GM12873 (cell line): ENCODE measurements at regions not wholly inside any gene's neighbourhood (a gene's known extent, or its start where the extent isn't known, plus 50 kb on each side); places are given as distances from the start of the nearest gene placed in this dataset.

Experiments used
- TF ChIP-seq, protein P1 (sequence below): IDR thresholded peaks from 2 replicates; pipeline ENCODE4 v1.5.1; 2012; ENCODE audit warnings: low read depth, mild to moderate bottlenecking, moderate library complexity, low read length, control low read depth; ENCODE audit not compliant: insufficient read depth; ENCODE audit errors: missing control alignments

DNA sequence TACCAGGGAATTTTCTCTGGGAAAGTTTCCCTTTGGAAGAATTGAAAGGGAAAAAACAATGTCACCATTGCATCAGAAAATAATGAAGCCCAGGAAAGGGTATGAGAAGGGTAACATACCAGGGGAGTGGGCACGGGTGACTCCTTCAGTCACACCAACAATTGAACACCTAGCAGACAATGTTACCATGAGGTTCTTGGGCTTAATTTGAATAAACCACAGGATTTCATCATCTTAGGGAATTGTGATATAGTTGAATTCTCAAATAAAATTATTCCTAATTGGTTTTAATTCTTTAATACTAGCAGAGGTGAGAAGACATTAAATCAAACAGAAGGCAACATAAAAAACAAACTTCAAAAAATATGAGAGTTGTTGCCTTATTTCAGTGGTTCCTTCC lies 73.7 kb upstream of the RREB1 start:
- TF ChIP-seq, protein P1, sequence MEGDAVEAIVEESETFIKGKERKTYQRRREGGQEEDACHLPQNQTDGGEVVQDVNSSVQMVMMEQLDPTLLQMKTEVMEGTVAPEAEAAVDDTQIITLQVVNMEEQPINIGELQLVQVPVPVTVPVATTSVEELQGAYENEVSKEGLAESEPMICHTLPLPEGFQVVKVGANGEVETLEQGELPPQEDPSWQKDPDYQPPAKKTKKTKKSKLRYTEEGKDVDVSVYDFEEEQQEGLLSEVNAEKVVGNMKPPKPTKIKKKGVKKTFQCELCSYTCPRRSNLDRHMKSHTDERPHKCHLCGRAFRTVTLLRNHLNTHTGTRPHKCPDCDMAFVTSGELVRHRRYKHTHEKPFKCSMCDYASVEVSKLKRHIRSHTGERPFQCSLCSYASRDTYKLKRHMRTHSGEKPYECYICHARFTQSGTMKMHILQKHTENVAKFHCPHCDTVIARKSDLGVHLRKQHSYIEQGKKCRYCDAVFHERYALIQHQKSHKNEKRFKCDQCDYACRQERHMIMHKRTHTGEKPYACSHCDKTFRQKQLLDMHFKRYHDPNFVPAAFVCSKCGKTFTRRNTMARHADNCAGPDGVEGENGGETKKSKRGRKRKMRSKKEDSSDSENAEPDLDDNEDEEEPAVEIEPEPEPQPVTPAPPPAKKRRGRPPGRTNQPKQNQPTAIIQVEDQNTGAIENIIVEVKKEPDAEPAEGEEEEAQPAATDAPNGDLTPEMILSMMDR, result no peak

DNA sequence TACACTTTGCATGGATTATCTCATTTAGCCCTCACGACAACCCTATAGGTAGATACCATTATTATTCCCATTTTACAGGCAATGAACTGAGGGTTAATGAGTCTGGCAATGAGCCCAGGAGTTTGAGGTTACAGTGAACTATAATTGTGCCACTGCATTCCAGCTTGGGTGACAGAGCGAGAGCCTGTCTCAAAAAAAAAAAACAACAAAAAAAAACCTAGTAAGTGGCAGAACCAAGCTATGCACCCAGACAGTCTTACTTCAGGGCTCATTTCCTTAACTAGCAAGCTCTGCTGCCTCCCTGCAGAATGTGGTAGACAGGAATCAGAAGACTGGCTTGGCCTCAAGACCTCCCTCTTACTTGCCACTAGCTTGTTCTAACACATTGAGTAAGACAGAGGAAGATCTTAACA lies 71.9 kb upstream of the RREB1 start:
- TF ChIP-seq, protein P1, result no peak

- TF ChIP-seq, protein P1, result no peak
These were observed 66.2 kb upstream of the RREB1 start for GRCh38 chr6:7041511-7042026.

DNA sequence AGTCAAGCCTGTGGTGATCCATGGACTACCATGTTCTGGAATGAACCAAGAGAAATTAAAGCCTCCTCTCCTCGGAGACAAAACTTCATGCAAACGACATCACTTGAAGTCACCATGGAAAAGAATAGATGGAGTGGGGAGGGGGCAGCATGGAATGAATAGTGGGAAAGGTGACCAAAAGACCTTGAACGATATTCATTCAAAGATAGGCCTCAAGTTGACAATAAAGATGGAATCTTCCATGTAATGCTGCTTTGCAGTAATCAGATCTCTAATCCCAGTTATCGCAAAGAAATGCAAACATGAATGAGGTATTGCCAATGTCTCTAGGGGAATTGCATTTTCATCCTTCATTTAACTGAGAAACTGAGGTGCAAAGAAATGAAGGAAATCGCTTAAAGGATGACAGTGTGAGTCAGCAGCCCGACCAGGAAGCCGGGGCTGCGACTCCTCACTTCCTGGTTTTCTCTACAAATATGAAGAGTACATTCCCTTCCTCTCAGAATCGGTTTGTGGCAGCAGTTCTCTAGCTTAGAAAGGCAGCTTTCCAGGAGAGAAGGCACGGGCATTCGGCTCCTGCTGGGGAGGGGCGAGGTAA lies 65.6 kb upstream of the RREB1 start:
- TF ChIP-seq, protein P1, result no peak

DNA sequence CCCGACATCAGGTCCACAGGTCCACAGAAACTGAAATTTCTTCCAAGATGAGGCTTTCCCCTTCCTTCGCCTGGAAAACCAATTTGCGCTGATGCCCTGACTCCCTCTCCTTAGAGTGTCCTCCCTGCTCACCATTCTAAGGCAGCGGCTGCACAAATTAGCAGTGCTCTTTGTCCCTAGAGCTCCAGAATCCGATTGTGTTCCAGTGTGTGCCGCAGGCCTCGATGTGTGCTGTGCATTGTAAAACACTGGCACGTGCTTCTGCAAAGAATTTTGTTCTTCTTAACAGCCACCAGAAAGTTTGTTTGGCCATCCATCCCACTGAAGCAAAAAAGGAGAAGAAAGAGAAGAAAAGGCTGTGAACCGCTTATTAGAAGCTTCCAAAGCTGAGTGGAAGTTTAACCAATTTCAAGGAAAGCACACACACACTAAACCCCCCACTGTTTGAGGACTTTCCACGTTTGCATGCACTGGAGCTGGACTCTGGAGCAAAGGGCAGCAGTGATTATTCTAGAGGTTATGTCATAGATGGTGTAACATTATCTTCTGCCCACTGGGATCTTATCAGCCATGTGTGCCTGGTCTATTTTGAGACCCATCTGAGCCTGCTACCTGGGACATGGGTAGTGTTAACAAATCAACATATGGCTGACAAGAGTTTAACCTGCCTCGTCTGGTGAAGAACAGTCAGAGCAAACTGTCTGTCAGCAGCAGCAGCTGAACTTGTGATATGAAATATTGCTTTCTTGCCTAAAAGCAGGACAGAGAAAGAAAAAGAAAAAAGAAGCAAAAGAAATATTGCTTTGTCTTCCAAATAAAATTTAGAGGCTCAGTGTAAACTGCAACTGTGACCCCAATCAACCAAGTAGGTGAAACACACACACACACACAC lies 64.9 kb upstream of the RREB1 start:
- TF ChIP-seq, protein P1, result no peak

DNA sequence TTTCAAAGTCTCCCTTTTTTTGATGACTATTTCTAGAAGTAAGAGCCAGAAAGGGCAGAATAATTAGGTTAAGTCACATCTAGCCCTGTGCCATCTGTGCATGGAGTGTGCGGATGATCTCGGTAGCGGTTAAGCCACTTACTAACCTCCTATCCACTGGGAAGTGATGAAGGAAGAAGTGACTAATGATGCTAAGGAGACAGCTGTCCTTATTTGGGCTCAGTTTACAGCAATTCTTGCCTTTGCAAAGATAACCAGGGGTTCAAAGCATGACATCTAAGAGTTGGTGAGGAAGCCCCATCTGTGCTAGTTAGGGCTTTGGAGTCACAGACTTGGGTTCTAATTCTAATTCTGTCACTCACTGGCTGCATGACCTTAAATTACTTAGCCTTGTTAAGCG lies 62.4 kb upstream of the RREB1 start:
- TF ChIP-seq, protein P1, result no peak

DNA sequence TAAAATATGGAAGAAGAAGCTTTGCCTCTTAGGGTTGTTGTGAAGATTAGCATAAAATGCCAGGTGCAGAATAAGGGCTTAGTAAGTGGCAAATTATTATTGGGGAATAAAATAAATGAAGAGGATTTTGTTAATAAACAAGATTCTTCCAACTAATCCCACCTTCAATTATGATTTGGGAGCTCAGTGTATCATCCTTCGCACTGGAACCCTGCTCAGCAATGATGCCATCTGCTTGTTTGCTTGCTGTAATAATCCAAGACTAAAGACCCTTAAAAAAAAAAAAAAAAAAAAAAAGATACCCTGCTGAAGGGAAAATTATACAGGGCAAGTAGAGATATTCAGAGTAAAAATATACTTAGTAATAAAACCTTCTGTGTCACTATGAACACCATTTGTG lies 62.0 kb upstream of the RREB1 start:
- TF ChIP-seq, protein P1, result no peak
